GM12873 (cell line): ENCODE measurements at regions not wholly inside any gene's neighbourhood (a gene's known extent, or its start where the extent isn't known, plus 50 kb on each side); places are given as distances from the start of the nearest gene placed in this dataset.

ENCODE experiments used
- TF ChIP-seq, protein P1 (sequence below): IDR thresholded peaks from 2 replicates; pipeline ENCODE4 v1.5.1; 2012; ENCODE audit warnings: low read depth, mild to moderate bottlenecking, moderate library complexity, low read length, control low read depth; ENCODE audit not compliant: insufficient read depth; ENCODE audit errors: missing control alignments

DNA sequence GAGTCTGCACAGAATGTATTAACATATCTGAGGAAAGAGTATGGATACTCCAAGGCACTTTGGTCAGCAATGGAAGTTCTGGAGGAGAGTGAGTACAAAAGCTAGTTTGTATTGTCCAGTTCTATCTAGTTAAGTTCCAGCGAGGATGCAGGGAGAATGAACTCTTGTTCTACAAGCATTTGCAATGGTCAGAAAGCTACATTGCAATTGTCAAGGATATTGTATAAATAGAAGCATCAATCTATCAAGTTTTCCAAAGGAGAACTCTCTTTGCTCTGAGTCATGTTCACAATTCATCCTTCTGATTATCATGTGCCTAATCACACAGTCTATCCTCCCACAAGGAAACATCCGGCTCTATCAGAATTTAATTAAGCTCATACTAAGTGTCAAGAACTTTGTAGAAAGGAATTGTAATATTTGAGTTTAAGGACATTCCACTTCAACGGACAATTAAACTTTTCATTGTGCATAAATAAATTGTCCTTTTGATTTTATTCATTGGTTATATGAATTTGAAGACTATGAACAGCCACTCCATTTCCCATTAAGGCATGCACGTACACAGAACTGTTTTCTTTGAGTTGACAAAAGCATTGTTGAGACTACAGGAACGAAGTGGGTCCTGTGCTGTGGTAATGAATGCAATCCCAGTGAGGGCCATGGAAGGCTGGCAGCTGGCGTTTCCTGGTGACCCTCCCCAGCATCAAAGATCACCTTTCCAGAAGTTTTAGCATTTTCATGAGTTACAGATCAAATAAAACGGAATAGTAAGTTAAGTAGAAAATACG is 973.5 kb upstream of the GOT2 start:
- TF ChIP-seq, protein P1, sequence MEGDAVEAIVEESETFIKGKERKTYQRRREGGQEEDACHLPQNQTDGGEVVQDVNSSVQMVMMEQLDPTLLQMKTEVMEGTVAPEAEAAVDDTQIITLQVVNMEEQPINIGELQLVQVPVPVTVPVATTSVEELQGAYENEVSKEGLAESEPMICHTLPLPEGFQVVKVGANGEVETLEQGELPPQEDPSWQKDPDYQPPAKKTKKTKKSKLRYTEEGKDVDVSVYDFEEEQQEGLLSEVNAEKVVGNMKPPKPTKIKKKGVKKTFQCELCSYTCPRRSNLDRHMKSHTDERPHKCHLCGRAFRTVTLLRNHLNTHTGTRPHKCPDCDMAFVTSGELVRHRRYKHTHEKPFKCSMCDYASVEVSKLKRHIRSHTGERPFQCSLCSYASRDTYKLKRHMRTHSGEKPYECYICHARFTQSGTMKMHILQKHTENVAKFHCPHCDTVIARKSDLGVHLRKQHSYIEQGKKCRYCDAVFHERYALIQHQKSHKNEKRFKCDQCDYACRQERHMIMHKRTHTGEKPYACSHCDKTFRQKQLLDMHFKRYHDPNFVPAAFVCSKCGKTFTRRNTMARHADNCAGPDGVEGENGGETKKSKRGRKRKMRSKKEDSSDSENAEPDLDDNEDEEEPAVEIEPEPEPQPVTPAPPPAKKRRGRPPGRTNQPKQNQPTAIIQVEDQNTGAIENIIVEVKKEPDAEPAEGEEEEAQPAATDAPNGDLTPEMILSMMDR, result no peak

DNA sequence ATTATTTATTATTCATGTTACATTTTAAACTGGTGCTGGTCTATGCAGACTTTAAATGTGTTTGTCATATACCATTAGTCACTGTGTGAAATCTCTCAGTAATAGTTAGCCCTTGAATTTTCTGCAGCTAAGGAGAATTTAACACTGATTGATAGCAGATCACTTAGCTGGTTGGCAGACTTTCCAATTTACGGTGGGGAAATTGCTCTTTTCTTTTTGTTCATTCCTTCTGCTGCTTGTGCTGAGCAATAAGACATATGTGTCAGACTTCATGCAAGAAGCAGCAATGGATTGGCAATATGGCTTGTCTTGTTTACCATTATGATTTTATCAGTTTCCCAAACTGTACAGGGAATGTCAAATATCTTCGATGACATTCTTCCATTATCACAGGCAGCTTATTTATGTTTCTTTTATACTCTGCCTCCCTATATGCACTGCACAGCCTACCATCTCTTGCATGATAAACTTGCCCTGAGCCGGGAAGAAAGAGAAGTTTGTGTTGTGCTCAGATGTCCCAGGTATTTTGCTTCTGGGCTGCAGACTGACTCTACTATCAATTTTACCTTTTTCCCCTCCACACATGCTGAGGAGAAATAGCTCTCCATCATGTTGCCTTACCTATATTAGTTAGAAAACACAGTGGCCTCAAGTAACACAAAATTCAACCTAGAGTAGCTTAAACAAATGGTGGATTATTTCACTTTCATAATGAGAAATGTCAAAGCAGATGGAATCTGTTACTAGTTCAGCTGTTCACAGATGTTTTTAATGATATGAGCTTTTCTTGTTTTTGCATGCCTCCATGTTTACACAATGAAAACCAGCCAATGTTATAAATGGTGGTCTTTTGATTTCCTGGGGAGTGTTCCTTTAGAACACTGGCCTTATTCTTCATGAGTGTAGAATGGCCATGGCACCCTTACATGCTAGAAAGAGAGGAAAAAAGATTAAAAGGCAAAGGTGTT is 968.1 kb upstream of the GOT2 start:
- TF ChIP-seq, protein P1, result no peak

DNA sequence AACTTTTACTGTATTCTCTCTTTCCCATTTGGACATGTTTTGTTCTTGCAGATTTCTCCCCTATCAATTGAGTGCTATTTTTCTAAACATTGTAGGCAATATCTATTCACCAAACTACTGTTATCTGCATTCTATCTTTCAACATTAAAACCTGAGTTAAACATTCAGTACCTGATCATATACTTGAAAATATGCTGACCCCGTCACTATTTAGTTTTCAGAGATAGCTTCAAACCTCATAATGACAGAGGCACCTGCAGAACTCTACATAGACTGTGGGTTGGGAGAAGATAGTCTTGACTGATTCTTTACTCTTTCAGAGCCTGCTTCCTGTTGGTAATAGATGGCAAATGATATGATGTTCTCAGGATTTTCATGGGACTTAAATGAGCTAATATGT is 965.7 kb upstream of the GOT2 start:
- TF ChIP-seq, protein P1, result no peak

DNA sequence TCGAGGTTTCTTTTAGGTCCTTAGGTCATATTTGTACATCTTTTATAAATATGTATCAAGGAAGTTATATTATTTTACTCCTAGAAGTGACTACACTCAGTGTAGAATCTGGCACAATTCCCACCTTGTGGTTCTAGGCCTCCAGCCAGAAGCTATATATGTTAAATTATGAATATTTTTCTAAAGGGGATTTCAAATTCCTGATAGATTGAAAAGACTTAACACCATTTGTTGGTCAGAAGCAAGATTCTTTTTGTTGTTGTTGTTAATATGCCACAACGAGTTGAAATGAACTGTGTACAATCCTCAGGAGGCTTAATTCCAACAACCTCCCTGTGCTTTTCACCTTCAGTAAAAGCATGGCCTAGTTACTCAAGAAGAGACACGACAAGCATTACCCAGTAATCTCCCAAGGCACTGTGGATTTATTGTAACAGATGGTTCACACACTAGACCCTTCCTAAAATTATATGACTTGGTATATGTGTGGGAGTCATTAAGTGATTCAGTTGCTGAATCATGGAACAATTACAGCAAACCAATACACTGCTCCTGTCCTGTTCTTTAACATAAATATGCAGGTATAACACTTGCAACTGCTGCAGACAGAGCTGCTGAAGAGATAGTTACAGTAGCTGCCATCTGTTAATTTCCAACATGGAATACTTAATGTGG is 964.4 kb upstream of the GOT2 start:
- TF ChIP-seq, protein P1, result no peak

DNA sequence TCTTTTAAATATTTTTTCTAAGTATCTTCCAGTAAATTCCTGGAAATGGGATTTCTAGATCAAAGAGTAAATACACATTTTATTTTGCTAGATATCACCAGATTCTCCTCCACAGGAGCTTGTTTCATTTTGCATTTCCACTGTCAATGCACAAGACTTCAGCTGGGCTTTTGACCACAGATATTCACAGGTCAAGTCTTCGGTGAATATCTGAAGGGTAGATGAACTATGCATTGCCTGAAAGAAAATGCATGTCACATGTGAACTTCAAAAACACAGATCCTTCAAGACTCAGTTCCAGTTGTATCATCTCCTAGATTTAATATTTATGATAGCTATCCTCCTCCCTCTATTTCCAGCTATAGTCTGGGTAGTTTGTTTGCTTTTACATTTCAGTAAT is 963.6 kb upstream of the GOT2 start:
- TF ChIP-seq, protein P1, result no peak

DNA sequence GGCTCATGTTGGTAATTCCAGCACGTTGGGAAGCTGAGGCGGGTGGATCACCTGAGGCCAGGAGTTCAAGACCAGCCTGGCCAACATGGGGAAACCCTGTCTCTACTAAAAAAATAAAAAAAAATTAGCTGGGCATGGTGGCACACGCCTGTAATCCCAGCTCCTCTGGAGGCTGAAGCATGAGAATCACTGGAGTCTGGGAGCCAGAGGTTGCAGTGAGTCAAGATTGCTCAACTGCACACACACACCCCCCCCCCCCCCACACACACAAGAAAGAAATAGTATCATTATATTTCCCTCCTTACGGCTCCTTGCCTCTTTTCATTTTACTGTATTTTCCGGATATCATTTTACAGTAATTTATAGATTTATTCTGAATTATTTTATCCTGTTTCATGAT is 963.1 kb upstream of the GOT2 start:
- TF ChIP-seq, protein P1, result no peak

DNA sequence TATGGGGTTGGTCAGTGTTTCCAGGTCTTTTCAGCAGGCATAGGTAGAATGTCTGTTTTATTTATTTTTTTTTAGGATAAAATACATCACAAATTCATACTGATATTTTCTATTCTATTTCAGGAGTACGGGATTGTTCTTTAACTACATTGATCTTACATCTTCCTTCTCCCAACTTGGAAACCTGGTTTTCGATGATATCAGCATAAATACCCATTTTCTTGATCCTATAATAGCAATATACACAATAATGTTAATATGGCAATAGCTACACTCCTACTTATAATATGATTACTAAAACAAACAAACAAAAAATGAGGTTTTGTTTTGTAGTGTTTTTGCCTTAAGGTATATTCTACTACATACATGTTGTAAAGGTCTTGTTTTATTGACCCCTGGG is 962.4 kb upstream of the GOT2 start:
- TF ChIP-seq, protein P1, result no peak
